ENCODE measurements at regions not wholly inside any gene's neighbourhood (a gene's known extent, or its start where the extent isn't known, plus 50 kb on each side); places are given as distances from the start of the nearest gene placed in this dataset.
"Not testable (repeated sequence)": the region's sequence is repeated elsewhere in the genome, so short reads cannot be mapped to it uniquely, and the experiment has no call there.

DNA sequence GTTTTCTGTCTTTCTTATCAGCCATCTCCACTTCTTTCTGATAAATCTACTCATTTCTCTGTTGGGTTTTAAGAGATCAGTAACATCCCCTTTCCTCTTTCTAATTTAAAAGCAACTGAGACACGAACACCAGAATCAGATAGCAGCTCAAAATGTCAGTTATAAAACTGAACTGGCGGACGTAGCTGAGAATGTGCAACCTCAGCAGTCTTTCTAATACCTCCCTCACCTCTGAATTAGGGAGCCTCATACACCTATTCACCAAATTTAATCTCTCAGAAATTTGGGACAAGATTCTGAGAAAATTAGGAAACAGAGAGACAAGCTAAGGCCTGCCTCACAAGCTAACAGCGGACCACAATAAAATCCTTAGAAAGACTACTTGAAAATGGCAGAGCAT is 52.0 kb upstream of the ACSL4 start:
- CTCF ChIA-PET = no interaction called here
- Histone ChIP-seq H3K4me1 (no peaks in the 10 kb centered on the region), H3K9me3 (no peaks in the 10 kb centered on the region), H3K27ac (no peak overlapping the region), H3K4me3 (no peak overlapping the region), H3K4me2 (no peak overlapping the region)
- ATAC-seq (no peak), DNase-seq (ENCODE audit: low read depth in 1 of 2, low spot score in 1 of 2) (no peak), FAIRE-seq (no peak)
- POLR2A ChIA-PET = no interaction called here
- 83% methylated on average over 4 of the region's 4 CpGs for WGBS (ENCODE audit: missing lambda C conversion rate)
- TF ChIP-seq CBX8 (IDR thresholded peaks at IDR 0.05) (no peak), JUNB (IDR thresholded peaks at IDR 0.05) (no peak), MAFK (IDR thresholded peaks at IDR 0.05; ENCODE audit: partially characterized antibody) (peak; percentile 65)

DNA sequence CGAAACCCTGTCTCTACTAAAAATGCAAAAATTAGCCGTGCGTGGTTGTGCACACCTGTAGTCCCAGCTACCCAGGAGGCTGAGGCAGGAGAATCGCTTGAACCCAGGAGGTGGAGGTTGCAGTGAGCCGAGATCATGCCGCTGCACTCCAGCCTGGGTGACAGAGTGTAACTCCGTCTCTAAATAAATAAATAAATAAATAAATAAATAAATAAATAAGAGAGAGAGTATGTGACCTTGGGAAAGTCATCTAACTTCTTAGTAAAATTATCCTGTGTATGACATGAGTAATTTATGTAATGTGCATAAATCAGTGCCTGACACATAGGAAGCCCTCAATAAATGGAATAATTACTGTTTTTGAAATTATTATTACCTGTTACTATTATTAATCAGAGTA is 57.5 kb upstream of the ACSL4 start:
- peak; percentile 36 for TF ChIP-seq ZC3H11A (IDR thresholded peaks at IDR 0.05)
- ATAC-seq; H3K4me2 ChIP-seq; H3K9me3 ChIP-seq; FAIRE-seq; H3K4me3 ChIP-seq; DNase-seq (ENCODE audit: low read depth in 1 of 2, low spot score in 1 of 2); POLR2A ChIA-PET; H3K27ac ChIP-seq; CTCF ChIA-PET; H3K4me1 ChIP-seq: not testable (repeated sequence)
- 84% methylated on average over 7 of the region's 7 CpGs for WGBS (ENCODE audit: missing lambda C conversion rate)

DNA sequence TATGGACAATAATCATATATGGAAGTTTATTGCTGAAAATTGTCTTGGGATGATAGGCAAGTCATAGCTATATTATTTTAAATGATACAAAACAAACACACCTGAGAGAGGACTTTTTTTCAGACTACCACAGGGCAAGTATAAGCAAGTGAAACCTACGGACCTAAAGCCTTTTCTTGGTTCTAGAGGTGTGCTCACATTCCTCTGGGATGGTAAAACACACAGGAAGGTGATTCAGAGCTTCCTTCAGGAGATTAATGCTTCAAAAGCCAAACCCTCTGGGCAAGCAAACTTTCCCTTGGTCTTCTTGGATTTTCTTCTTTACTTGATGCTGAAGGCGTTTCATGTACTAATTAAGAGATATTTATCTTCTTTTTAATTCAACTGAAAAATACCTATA is 60.1 kb upstream of the ACSL4 start:
- H3K4me1 ChIP-seq = peaks cover 8% of the 10 kb centered on the region; the same call in 1 of the 3 replicates
- no peak overlapping the region for H3K4me2 ChIP-seq
- WGBS (ENCODE audit: missing lambda C conversion rate) = 17% methylated on average over 2 of the region's 2 CpGs
- POLR2A ChIA-PET = no interaction called here
- ATAC-seq = no peak
- CTCF ChIA-PET = no interaction called here
- no peak overlapping the region for H3K27ac ChIP-seq
- no peak overlapping the region for H3K4me3 ChIP-seq
- DNase-seq (ENCODE audit: low read depth in 1 of 2, low spot score in 1 of 2) = no peak
- TF ChIP-seq BHLHE40 (IDR thresholded peaks at IDR 0.05; ENCODE audit: low read depth, low read length) (no peak), PHF8 (IDR thresholded peaks at IDR 0.05; ENCODE audit: borderline replicate concordance, low read depth) (no peak), FOXS1 (CRISPR knock-in tag; IDR thresholded peaks at IDR 0.05) (no peak), CHD2 (IDR thresholded peaks at IDR 0.05; ENCODE audit: low read length, partially characterized antibody) (no peak), EP300 (IDR thresholded peaks at IDR 0.05) (no peak), HDAC2 (IDR thresholded peaks at IDR 0.05) (no peak), ZC3H11A (IDR thresholded peaks at IDR 0.05) (no peak), RCOR1 (IDR thresholded peaks at IDR 0.05; ENCODE audit: low read depth, low read length) (no peak), EHF (CRISPR knock-in tag; IDR thresholded peaks at IDR 0.05) (no peak), MAFK (IDR thresholded peaks at IDR 0.05; ENCODE audit: partially characterized antibody) (no peak), HOXB13 (CRISPR knock-in tag; IDR thresholded peaks at IDR 0.05; ENCODE audit: low read depth) (no peak), JUNB (IDR thresholded peaks at IDR 0.05) (no peak), CBX2 (IDR thresholded peaks at IDR 0.05; ENCODE audit: borderline replicate concordance, low read depth) (no peak), CEBPB (IDR thresholded peaks at IDR 0.05) (no peak)
- TF ChIP-seq, protein P1, sequence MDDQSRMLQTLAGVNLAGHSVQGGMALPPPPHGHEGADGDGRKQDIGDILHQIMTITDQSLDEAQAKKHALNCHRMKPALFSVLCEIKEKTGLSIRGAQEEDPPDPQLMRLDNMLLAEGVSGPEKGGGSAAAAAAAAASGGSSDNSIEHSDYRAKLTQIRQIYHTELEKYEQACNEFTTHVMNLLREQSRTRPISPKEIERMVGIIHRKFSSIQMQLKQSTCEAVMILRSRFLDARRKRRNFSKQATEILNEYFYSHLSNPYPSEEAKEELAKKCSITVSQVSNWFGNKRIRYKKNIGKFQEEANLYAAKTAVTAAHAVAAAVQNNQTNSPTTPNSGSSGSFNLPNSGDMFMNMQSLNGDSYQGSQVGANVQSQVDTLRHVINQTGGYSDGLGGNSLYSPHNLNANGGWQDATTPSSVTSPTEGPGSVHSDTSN (IDR thresholded peaks at IDR 0.05) = no peak
- TF ChIP-seq, protein P2, sequence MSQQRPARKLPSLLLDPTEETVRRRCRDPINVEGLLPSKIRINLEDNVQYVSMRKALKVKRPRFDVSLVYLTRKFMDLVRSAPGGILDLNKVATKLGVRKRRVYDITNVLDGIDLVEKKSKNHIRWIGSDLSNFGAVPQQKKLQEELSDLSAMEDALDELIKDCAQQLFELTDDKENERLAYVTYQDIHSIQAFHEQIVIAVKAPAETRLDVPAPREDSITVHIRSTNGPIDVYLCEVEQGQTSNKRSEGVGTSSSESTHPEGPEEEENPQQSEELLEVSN (IDR thresholded peaks at IDR 0.05; ENCODE audit: borderline replicate concordance, low read depth) = no peak
- no peak for FAIRE-seq
- H3K9me3 ChIP-seq = no peaks in the 10 kb centered on the region

DNA sequence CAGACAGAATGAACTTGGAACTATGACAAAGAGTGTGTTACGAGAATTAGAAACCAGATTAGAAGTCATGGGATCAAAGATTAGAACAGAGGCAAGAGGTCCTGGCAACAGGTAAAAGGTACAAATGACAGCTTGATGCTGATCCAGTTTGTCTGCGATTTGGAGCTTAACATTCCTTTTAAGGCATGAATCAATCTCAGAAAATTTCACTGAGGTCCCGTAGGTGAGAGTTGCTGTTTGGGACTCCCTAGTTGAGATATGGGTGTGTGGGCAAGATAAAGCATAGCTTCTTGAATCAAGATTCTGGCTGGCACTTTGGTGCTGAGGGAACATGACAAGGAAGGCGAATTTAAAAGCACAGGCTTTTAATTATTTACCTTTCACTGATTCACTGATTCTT is 62.6 kb upstream of the ACSL4 start:
- CTCF ChIA-PET = interaction anchor here (1.1 to 1.3 kb wide), 2 partner anchors 47 to 638 kb away, joined by 3 to 4 read pairs; no protein-coding TSS in a partner anchor
- H3K4me2 ChIP-seq = no peak overlapping the region
- no peak overlapping the region for H3K4me3 ChIP-seq
- H3K27ac ChIP-seq = no peak overlapping the region
- no peaks in the 10 kb centered on the region for H3K9me3 ChIP-seq
- ATAC-seq (no peak), FAIRE-seq (no peak), DNase-seq (ENCODE audit: low read depth in 1 of 2, low spot score in 1 of 2) (no peak)
- peaks cover 8% of the 10 kb centered on the region; the same call in 1 of the 3 replicates for H3K4me1 ChIP-seq
- POLR2A ChIA-PET = no interaction called here
- whole genome bisulfite sequencing (ENCODE audit: missing lambda C conversion rate) = 77% methylated on average over 4 of the region's 4 CpGs
- TF ChIP-seq MAFK (IDR thresholded peaks at IDR 0.05; ENCODE audit: partially characterized antibody) (no peak), NFE2L2 (conservative IDR thresholded peaks at IDR 0.05; ENCODE audit: low read length) (no peak), BHLHE40 (IDR thresholded peaks at IDR 0.05; ENCODE audit: low read depth, low read length) (no peak), SREBF2 (IDR thresholded peaks at IDR 0.05) (no peak)
